Mesendoderm (in vitro differentiated cells): ENCODE measurements at regions not wholly inside any gene's neighbourhood (a gene's known extent, or its start where the extent isn't known, plus 50 kb on each side); places are given as distances from the start of the nearest gene placed in this dataset.

Source experiments
- DNase-seq: peaks from one replicate; pipeline ENCODE4 v3.0.0; 2013
- H2AK5ac ChIP-seq: 2 replicates; pipeline ENCODE4 v1.6.1; 2013; ENCODE audit warnings: low read length, inconsistent platforms
- H2BK120ac ChIP-seq: 2 replicates; pipeline ENCODE4 v1.6.1; 2013; ENCODE audit warnings: low read depth, mild to moderate bottlenecking, low read length, moderate library complexity, mixed read lengths
- H2BK15ac ChIP-seq: replicated peaks from 2 replicates; pipeline ENCODE4 v1.6.1; 2013; ENCODE audit warnings: low read depth, mild to moderate bottlenecking, moderate library complexity
- H2BK5ac ChIP-seq: 2 replicates; pipeline ENCODE4 v1.6.1; 2013; ENCODE audit warnings: low read length, inconsistent platforms
- H3K18ac ChIP-seq: 2 replicates; pipeline ENCODE4 v1.6.1; 2013; ENCODE audit warnings: mild to moderate bottlenecking, low read length, mixed read lengths
- H3K23ac ChIP-seq: one replicate; pipeline ENCODE4 v1.6.1; 2013; ENCODE audit warnings: low read length
- H3K27ac ChIP-seq: 2 replicates; pipeline ENCODE4 v1.5.1; 2013; ENCODE audit warnings: low read depth, mild to moderate bottlenecking, inconsistent platforms, low read length, moderate library complexity
- H3K27me3 ChIP-seq: 2 replicates; pipeline ENCODE4 v1.6.1; 2013; ENCODE audit warnings: low read length, control low read depth, mild to moderate bottlenecking, inconsistent platforms; ENCODE audit not compliant: insufficient read depth, poor library complexity
- H3K36me3 ChIP-seq: 2 replicates; pipeline ENCODE4 v1.6.1; 2013; ENCODE audit warnings: low read length, inconsistent platforms; ENCODE audit not compliant: control insufficient read depth, insufficient read depth
- H3K4ac ChIP-seq: one replicate; pipeline ENCODE4 v1.6.1; 2013; ENCODE audit warnings: low read depth, mild to moderate bottlenecking, low read length, moderate library complexity
- H3K4me1 ChIP-seq: 2 replicates; pipeline ENCODE4 v1.6.1; 2013; ENCODE audit warnings: low read depth, low read length, inconsistent platforms; ENCODE audit not compliant: control insufficient read depth
- H3K4me2 ChIP-seq: 2 replicates; pipeline ENCODE4 v1.6.1; 2013; ENCODE audit warnings: low read length
- H3K4me3 ChIP-seq: 2 replicates; pipeline ENCODE4 v1.5.1; 2013; ENCODE audit warnings: mild to moderate bottlenecking, low read length
- H3K56ac ChIP-seq: one replicate; pipeline ENCODE4 v1.6.1; 2013; ENCODE audit warnings: low read length
- H3K79me1 ChIP-seq: 2 replicates; pipeline ENCODE4 v1.6.1; 2013; ENCODE audit warnings: low read length, inconsistent platforms
- H3K79me2 ChIP-seq: 2 replicates; pipeline ENCODE4 v1.6.1; 2013; ENCODE audit warnings: mild to moderate bottlenecking, low read length; ENCODE audit not compliant: control insufficient read depth, insufficient read depth
- H3K9ac ChIP-seq: 2 replicates; pipeline ENCODE4 v1.6.1; 2013; ENCODE audit warnings: low read length, inconsistent platforms
- H4K5ac ChIP-seq: one replicate; pipeline ENCODE4 v1.6.1; 2013; ENCODE audit warnings: low read length
- H4K8ac ChIP-seq: one replicate; pipeline ENCODE4 v1.6.1; 2013; ENCODE audit warnings: low read depth, mild to moderate bottlenecking, control low read depth, low read length, moderate library complexity
- WGBS: extraction: QIAGEN DNeasy Blood & Tissue Kit; methylation state at CpG from one replicate; pipeline ENCODE4 v1.1.7; 2013; ENCODE audit warnings: low lambda C conversion rate, missing lambda C conversion rate; ENCODE audit not compliant: insufficient coverage; ENCODE audit errors: extremely low coverage; 5-methylcytosine and 5-hydroxymethylcytosine counted together

DNA sequence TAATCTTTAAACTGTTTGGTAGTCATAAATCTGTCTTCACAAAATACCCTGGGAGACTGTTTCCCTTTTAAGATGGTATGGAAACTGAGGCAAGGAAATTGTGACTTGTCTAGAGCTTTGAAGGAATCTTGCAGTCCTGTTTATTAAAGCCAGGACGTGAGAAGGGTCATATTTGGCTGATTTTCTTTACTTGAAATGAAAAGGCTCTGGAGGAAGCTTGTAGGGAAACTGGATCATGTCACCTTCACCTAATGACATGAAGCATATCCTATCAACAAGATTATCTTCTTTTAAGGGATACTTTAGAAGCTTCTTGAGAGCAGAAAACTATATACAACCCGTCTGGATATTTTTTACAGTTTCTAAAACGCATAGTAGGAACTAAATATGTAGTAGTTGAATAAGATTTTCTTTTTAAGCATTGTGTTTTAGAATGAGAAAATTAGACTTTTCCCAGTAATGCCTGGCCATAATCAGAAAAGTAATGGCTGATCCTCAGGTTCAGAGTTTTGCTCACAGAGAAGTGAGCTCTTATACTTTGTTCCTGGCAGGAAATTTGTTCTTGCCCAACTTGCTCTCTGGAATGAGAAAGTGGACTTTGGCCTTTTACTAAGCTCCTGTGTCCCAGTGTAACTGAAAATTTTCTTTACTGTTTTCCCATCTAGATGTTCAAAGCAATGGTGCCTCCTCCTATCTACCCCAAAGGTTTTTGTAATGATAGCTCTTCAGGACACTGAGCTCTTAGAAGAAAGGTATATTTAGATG lies 136.8 kb upstream of the AFF2 start:
- H4K5ac ChIP-seq, result no peak overlapping the region
- no peaks in the 10 kb centered on the region for H3K4me1 ChIP-seq
- DNase-seq, result no peak
- no peak overlapping the region for H3K4me3 ChIP-seq
- H2AK5ac ChIP-seq, result no peak overlapping the region
- no peaks in the 10 kb centered on the region for H3K36me3 ChIP-seq
- no peak overlapping the region for H3K27ac ChIP-seq
- H3K4me2 ChIP-seq, result no peak overlapping the region
- no peak overlapping the region for H2BK5ac ChIP-seq
- H3K9ac ChIP-seq, result no peak overlapping the region
- H3K79me2 ChIP-seq, result no peaks in the 10 kb centered on the region
- no peaks in the 10 kb centered on the region for H3K27me3 ChIP-seq
- no peak overlapping the region for H2BK15ac ChIP-seq
- H4K8ac ChIP-seq, result no peak overlapping the region
- no peak overlapping the region for H3K56ac ChIP-seq
- H2BK120ac ChIP-seq, result no peak overlapping the region
- H3K79me1 ChIP-seq, result no peaks in the 10 kb centered on the region
- H3K23ac ChIP-seq, result no peak overlapping the region
- WGBS, result no CpG with 5 or more reads among the region's 3 CpGs
- no peak overlapping the region for H3K18ac ChIP-seq
- H3K4ac ChIP-seq, result no peak overlapping the region

DNA sequence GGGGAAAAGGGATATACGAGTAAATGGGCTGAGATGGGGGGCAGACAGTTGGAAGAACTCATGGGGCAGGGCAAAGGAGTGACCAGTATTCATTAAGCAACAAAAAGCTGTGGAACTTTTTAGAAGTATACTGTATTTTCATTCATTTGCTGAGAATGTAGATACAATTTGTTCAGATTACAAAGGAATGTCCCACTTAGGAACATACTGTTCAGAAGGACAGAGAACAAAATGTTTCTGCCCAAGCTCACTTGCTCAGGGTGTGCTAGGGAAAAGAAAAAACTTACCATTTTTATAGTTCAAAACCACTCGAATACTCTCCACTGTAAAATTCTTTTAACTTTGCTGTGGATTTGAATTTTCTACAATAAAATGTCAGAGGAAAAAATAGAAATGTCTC lies 135.2 kb upstream of the AFF2 start:
- H4K5ac ChIP-seq, result no peak overlapping the region
- H3K9ac ChIP-seq, result no peak overlapping the region
- no peak overlapping the region for H2BK15ac ChIP-seq
- no peak overlapping the region for H2BK5ac ChIP-seq
- H2AK5ac ChIP-seq, result no peak overlapping the region
- H3K56ac ChIP-seq, result no peak overlapping the region
- no peak overlapping the region for H3K4ac ChIP-seq
- no peak for DNase-seq
- H3K79me1 ChIP-seq, result no peaks in the 10 kb centered on the region
- H3K23ac ChIP-seq, result no peak overlapping the region
- no CpG with 5 or more reads among the region's 2 CpGs for WGBS
- H3K27me3 ChIP-seq, result no peaks in the 10 kb centered on the region
- H2BK120ac ChIP-seq, result no peak overlapping the region
- no peak overlapping the region for H3K4me2 ChIP-seq
- H3K4me1 ChIP-seq, result no peaks in the 10 kb centered on the region
- H4K8ac ChIP-seq, result no peak overlapping the region
- no peak overlapping the region for H3K4me3 ChIP-seq
- no peaks in the 10 kb centered on the region for H3K79me2 ChIP-seq
- H3K18ac ChIP-seq, result no peak overlapping the region
- H3K27ac ChIP-seq, result no peak overlapping the region
- H3K36me3 ChIP-seq, result no peaks in the 10 kb centered on the region

DNA sequence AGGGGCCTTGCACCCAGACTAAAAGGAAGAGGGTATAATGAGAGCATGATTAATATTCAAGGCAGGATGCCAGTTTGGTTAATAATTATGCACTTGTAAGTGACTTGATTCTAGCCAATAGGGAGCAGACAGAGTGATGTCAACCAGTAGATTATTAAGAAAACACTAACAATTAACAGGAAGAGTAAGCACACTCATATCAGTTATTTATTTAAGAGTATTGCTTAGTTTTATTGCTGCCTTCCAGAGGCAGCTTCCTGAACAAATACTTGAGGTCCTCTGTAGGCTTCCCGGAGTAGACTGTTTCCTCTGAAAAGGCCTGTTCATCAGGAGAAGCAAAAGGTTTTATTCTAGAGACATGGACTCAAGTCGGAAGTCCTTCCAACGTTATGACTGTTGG lies 129.1 kb upstream of the AFF2 start:
- Histone ChIP-seq H3K56ac (no peak overlapping the region), H2BK5ac (no peak overlapping the region), H4K5ac (no peak overlapping the region), H3K79me2 (no peaks in the 10 kb centered on the region), H3K27me3 (no peaks in the 10 kb centered on the region), H3K79me1 (no peaks in the 10 kb centered on the region), H3K4me3 (no peak overlapping the region), H3K4ac (no peak overlapping the region), H3K36me3 (no peaks in the 10 kb centered on the region), H3K4me2 (no peak overlapping the region), H3K9ac (no peak overlapping the region), H2BK15ac (no peak overlapping the region), H3K23ac (no peak overlapping the region), H2BK120ac (no peak overlapping the region), H3K18ac (no peak overlapping the region), H2AK5ac (no peak overlapping the region), H3K4me1 (no peaks in the 10 kb centered on the region), H4K8ac (no peak overlapping the region), H3K27ac (no peak overlapping the region)
- no CpG with 5 or more reads among the region's 3 CpGs for WGBS
- no peak for DNase-seq

DNA sequence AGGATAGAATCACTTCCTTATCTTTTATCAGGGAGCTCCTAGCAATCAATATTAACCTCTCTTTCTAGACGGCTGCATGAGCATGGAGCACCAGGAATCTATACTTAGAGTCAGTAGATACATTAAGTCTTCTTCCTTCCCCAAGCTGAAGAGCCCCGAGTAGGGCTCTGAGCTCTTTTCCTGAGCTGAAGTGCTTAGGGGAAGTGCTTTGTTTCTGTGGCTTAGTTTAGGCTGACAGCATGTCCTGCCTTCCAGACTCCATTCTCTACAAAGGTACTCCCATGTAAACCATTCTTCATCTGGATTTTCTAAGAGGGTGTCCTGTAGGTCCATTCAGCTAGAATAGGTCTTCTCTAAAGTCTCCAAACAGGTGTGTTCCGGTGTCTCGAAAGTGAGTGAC lies 127.5 kb upstream of the AFF2 start:
- Histone ChIP-seq H3K23ac (no peak overlapping the region), H3K36me3 (no peaks in the 10 kb centered on the region), H3K4me2 (no peak overlapping the region), H3K27ac (no peak overlapping the region), H4K5ac (no peak overlapping the region), H3K4ac (no peak overlapping the region), H3K4me1 (no peaks in the 10 kb centered on the region), H3K4me3 (no peak overlapping the region), H2BK120ac (no peak overlapping the region), H3K9ac (no peak overlapping the region), H3K27me3 (no peaks in the 10 kb centered on the region), H2BK15ac (no peak overlapping the region), H4K8ac (no peak overlapping the region), H3K79me2 (no peaks in the 10 kb centered on the region), H3K18ac (no peak overlapping the region), H2BK5ac (no peak overlapping the region), H3K56ac (no peak overlapping the region), H3K79me1 (no peaks in the 10 kb centered on the region), H2AK5ac (no peak overlapping the region)
- DNase-seq, result no peak
- no CpG with 5 or more reads among the region's 4 CpGs for WGBS

DNA sequence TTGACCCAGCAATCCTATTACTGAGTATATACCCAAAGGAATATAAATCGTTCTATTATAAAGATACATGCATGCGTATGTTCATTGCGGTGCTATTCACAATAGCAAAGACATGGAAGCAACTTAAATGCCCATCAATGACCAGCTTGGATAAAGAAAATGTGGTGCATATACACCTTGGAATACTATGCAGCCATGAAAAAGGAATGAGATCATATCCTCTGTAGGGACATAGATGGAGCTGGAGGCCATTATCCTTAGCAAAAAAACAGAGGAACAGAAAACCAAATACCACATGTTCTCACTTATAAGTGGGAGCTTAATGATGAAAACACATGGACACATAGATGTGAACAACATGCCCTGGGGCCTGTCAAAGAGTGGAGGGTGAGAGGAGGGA lies 124.1 kb upstream of the AFF2 start:
- Histone ChIP-seq H2BK5ac (no peak overlapping the region), H3K4me1 (no peaks in the 10 kb centered on the region), H3K56ac (no peak overlapping the region), H3K4me3 (no peak overlapping the region), H2BK120ac (no peak overlapping the region), H3K79me1 (no peaks in the 10 kb centered on the region), H3K18ac (no peak overlapping the region), H3K23ac (no peak overlapping the region), H4K5ac (no peak overlapping the region), H2AK5ac (no peak overlapping the region), H3K36me3 (no peaks in the 10 kb centered on the region), H3K4me2 (no peak overlapping the region), H2BK15ac (no peak overlapping the region), H3K79me2 (no peaks in the 10 kb centered on the region), H3K27ac (no peak overlapping the region), H3K27me3 (no peaks in the 10 kb centered on the region), H3K4ac (no peak overlapping the region), H4K8ac (no peak overlapping the region), H3K9ac (no peak overlapping the region)
- no peak for DNase-seq
- WGBS, result no CpG with 5 or more reads among the region's 3 CpGs

DNA sequence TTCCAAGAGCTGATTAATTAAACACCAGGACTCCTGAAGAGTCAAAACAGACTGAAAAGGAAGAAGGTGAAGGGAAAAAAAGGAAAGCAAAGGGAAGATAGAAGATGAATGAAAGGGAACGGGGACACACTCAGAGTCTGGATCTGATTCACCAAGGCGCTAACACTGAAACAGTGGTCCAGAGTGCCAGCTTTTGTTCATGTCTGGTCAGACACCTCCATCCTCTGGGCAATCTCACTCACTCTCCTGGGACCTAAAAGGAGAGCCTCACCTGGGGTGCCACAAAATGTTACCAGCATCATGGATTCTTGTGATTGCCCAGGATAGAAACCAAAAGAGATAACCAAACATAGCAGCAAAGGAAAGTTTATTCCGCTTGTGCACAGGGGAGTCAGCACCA lies 120.3 kb upstream of the AFF2 start:
- Histone ChIP-seq H4K5ac (no peak overlapping the region), H2BK15ac (no peak overlapping the region), H3K27me3 (no peaks in the 10 kb centered on the region), H3K18ac (no peak overlapping the region), H2BK120ac (no peak overlapping the region), H3K27ac (no peak overlapping the region), H2AK5ac (no peak overlapping the region), H3K4ac (no peak overlapping the region), H3K56ac (no peak overlapping the region), H3K36me3 (no peaks in the 10 kb centered on the region), H2BK5ac (no peak overlapping the region), H3K4me2 (no peak overlapping the region), H4K8ac (no peak overlapping the region), H3K4me1 (no peaks in the 10 kb centered on the region), H3K79me1 (no peaks in the 10 kb centered on the region), H3K9ac (no peak overlapping the region), H3K23ac (no peak overlapping the region), H3K79me2 (no peaks in the 10 kb centered on the region), H3K4me3 (no peak overlapping the region)
- no CpG with 5 or more reads among the region's 3 CpGs for WGBS
- no peak for DNase-seq
